NAMALWA (cell line): ENCODE measurements at regions not wholly inside any gene's neighbourhood (a gene's known extent, or its start where the extent isn't known, plus 50 kb on each side); places are given as distances from the start of the nearest gene placed in this dataset.
A peak's percentile ranks its signal among the peaks of the same experiment; 100 is the strongest.
"Not testable (repeated sequence)": the region's sequence is repeated elsewhere in the genome, so short reads cannot be mapped to it uniquely, and the experiment has no call there.

Experiments used
- DNase-seq: peaks from one replicate; pipeline ENCODE4 v3.0.0-alpha.2; 2015; ENCODE audit warnings: low spot score

GRCh38 chr10:38362514-38362913 lies 268.4 kb downstream of the ZNF37A start:
- not testable (repeated sequence) for DNase-seq

GRCh38 chr10:38364073-38364472 lies 269.9 kb downstream of the ZNF37A start:
- DNase-seq = not testable (repeated sequence)

GRCh38 chr10:38365917-38366316 lies 271.8 kb downstream of the ZNF37A start:
- DNase-seq = peak; percentile 44

- DNase-seq = not testable (repeated sequence)
Observed at GRCh38 chr10:38383800-38384199, 289.7 kb downstream of the ZNF37A start.

- DNase-seq = not testable (repeated sequence)
Observed at GRCh38 chr10:38386869-38387268, 292.7 kb downstream of the ZNF37A start.

- peak; percentile 13 for DNase-seq
Observed at GRCh38 chr10:38390725-38391124, 296.6 kb downstream of the ZNF37A start.

- DNase-seq = not testable (repeated sequence)
Observed at GRCh38 chr10:38395465-38395864, 301.3 kb downstream of the ZNF37A start.

GRCh38 chr10:38396178-38396954 lies 302.2 kb downstream of the ZNF37A start:
- DNase-seq = not testable (repeated sequence)

GRCh38 chr10:38401565-38401964 lies 307.4 kb downstream of the ZNF37A start:
- DNase-seq = not testable (repeated sequence)

- DNase-seq = not testable (repeated sequence)
Observed at GRCh38 chr10:38402442-38403346, 308.6 kb downstream of the ZNF37A start.

- DNase-seq = not testable (repeated sequence)
Observed at GRCh38 chr10:38403347-38404117, 309.4 kb downstream of the ZNF37A start.

- DNase-seq = not testable (repeated sequence)
Observed at GRCh38 chr10:38423634-38424033, 329.5 kb downstream of the ZNF37A start.

- not testable (repeated sequence) for DNase-seq
Observed at GRCh38 chr10:38430242-38430641, 336.1 kb downstream of the ZNF37A start.

GRCh38 chr10:38437359-38437758 lies 343.2 kb downstream of the ZNF37A start:
- DNase-seq = not testable (repeated sequence)

- DNase-seq = not testable (repeated sequence)
Observed at GRCh38 chr10:38448614-38449355, 354.6 kb downstream of the ZNF37A start.

- DNase-seq = not testable (repeated sequence)
Observed at GRCh38 chr10:38449618-38450017, 355.5 kb downstream of the ZNF37A start.

- not testable (repeated sequence) for DNase-seq
Observed at GRCh38 chr10:38450372-38451057, 356.4 kb downstream of the ZNF37A start.

- DNase-seq = not testable (repeated sequence)
Observed at GRCh38 chr10:38451306-38451967, 357.3 kb downstream of the ZNF37A start.
